Mesendoderm (in vitro differentiated cells): ENCODE measurements at regions not wholly inside any gene's neighbourhood (a gene's known extent, or its start where the extent isn't known, plus 50 kb on each side); places are given as distances from the start of the nearest gene placed in this dataset.

Experiments used
- DNase-seq: peaks from one replicate; pipeline ENCODE4 v3.0.0; 2013
- H2AK5ac ChIP-seq: 2 replicates; pipeline ENCODE4 v1.6.1; 2013; ENCODE audit warnings: low read length, inconsistent platforms
- H2BK120ac ChIP-seq: 2 replicates; pipeline ENCODE4 v1.6.1; 2013; ENCODE audit warnings: low read depth, mild to moderate bottlenecking, low read length, moderate library complexity, mixed read lengths
- H2BK15ac ChIP-seq: replicated peaks from 2 replicates; pipeline ENCODE4 v1.6.1; 2013; ENCODE audit warnings: low read depth, mild to moderate bottlenecking, moderate library complexity
- H2BK5ac ChIP-seq: 2 replicates; pipeline ENCODE4 v1.6.1; 2013; ENCODE audit warnings: low read length, inconsistent platforms
- H3K18ac ChIP-seq: 2 replicates; pipeline ENCODE4 v1.6.1; 2013; ENCODE audit warnings: mild to moderate bottlenecking, low read length, mixed read lengths
- H3K23ac ChIP-seq: one replicate; pipeline ENCODE4 v1.6.1; 2013; ENCODE audit warnings: low read length
- H3K27ac ChIP-seq: 2 replicates; pipeline ENCODE4 v1.5.1; 2013; ENCODE audit warnings: low read depth, mild to moderate bottlenecking, inconsistent platforms, low read length, moderate library complexity
- H3K27me3 ChIP-seq: 2 replicates; pipeline ENCODE4 v1.6.1; 2013; ENCODE audit warnings: low read length, control low read depth, mild to moderate bottlenecking, inconsistent platforms; ENCODE audit not compliant: insufficient read depth, poor library complexity
- H3K36me3 ChIP-seq: 2 replicates; pipeline ENCODE4 v1.6.1; 2013; ENCODE audit warnings: low read length, inconsistent platforms; ENCODE audit not compliant: control insufficient read depth, insufficient read depth
- H3K4ac ChIP-seq: one replicate; pipeline ENCODE4 v1.6.1; 2013; ENCODE audit warnings: low read depth, mild to moderate bottlenecking, low read length, moderate library complexity
- H3K4me1 ChIP-seq: 2 replicates; pipeline ENCODE4 v1.6.1; 2013; ENCODE audit warnings: low read depth, low read length, inconsistent platforms; ENCODE audit not compliant: control insufficient read depth
- H3K4me2 ChIP-seq: 2 replicates; pipeline ENCODE4 v1.6.1; 2013; ENCODE audit warnings: low read length
- H3K4me3 ChIP-seq: 2 replicates; pipeline ENCODE4 v1.5.1; 2013; ENCODE audit warnings: mild to moderate bottlenecking, low read length
- H3K56ac ChIP-seq: one replicate; pipeline ENCODE4 v1.6.1; 2013; ENCODE audit warnings: low read length
- H3K79me1 ChIP-seq: 2 replicates; pipeline ENCODE4 v1.6.1; 2013; ENCODE audit warnings: low read length, inconsistent platforms
- H3K79me2 ChIP-seq: 2 replicates; pipeline ENCODE4 v1.6.1; 2013; ENCODE audit warnings: mild to moderate bottlenecking, low read length; ENCODE audit not compliant: control insufficient read depth, insufficient read depth
- H3K9ac ChIP-seq: 2 replicates; pipeline ENCODE4 v1.6.1; 2013; ENCODE audit warnings: low read length, inconsistent platforms
- H4K5ac ChIP-seq: one replicate; pipeline ENCODE4 v1.6.1; 2013; ENCODE audit warnings: low read length
- H4K8ac ChIP-seq: one replicate; pipeline ENCODE4 v1.6.1; 2013; ENCODE audit warnings: low read depth, mild to moderate bottlenecking, control low read depth, low read length, moderate library complexity
- WGBS: extraction: QIAGEN DNeasy Blood & Tissue Kit; methylation state at CpG from one replicate; pipeline ENCODE4 v1.1.7; 2013; ENCODE audit warnings: low lambda C conversion rate, missing lambda C conversion rate; ENCODE audit not compliant: insufficient coverage; ENCODE audit errors: extremely low coverage; 5-methylcytosine and 5-hydroxymethylcytosine counted together

DNA sequence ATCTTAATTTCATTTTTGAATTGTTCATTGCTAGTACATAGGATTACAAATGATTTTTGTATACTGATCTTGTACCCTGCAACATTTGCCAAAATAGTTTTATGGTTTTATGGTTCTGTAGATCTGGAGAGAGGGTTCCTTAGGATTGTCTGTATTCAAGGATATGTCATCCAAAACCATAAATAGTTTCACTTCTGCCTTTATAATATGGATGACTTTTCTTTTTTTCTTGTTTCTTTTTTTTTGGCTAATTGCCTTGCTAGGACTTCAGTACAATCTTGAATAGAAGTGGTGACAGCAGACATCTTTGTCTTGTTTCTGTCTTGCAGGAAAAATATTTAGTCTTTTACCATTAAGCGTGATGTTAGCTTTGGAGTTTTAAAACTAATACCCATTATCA lies 383.9 kb upstream of the HS6ST1 start:
- Histone ChIP-seq H3K56ac (no peak overlapping the region), H3K27me3 (no peaks in the 10 kb centered on the region), H2BK5ac (no peak overlapping the region), H3K4me2 (no peak overlapping the region), H3K36me3 (no peaks in the 10 kb centered on the region), H3K79me1 (no peaks in the 10 kb centered on the region), H3K9ac (no peak overlapping the region), H4K8ac (no peak overlapping the region), H3K4ac (no peak overlapping the region), H3K79me2 (no peaks in the 10 kb centered on the region), H3K18ac (no peak overlapping the region), H4K5ac (no peak overlapping the region), H3K27ac (no peak overlapping the region), H2BK15ac (no peak overlapping the region), H3K4me3 (no peak overlapping the region), H2BK120ac (no peak overlapping the region), H3K23ac (no peak overlapping the region), H2AK5ac (no peak overlapping the region), H3K4me1 (no peaks in the 10 kb centered on the region)
- WGBS, result no CpG with 5 or more reads among the region's 1 CpG
- no peak for DNase-seq

DNA sequence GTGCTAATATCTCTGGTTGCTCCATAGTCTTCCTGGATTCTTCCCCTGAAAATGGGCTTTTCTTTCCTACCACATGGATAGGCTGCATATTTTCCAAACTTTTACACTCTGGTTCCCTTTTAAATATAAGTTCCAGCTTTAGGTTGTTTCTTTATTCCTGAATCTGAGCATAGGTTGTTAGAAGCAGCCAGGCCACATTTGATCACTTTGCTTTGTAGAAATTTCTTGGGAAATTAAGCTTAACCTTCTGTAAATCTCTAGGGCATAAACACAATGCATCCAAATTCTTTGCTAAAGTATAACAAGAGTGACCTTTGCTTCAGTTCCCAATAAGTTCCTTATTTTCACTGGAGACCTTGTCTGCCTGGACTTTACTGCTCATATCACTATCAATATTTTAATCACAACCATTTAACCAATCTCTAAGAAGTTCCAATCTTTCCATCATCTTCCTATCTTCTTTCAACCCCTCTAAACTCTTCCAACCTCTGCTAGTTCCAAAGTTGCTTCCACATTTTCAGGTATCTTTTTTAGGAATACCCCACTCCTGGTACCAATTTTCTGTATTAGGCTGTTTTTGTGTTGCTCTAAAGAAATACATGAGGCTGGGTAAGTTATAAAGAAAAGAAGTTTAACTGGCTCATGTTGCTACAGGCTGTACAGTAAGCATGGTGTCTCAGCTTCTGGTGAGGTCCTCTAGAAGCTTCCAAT lies 389.6 kb upstream of the HS6ST1 start:
- Histone ChIP-seq H4K8ac (no peak overlapping the region), H3K79me2 (no peaks in the 10 kb centered on the region), H3K36me3 (no peaks in the 10 kb centered on the region), H3K9ac (no peak overlapping the region), H3K23ac (no peak overlapping the region), H3K4me1 (no peaks in the 10 kb centered on the region), H3K56ac (no peak overlapping the region), H2AK5ac (no peak overlapping the region), H3K4me2 (no peak overlapping the region), H2BK120ac (no peak overlapping the region), H3K79me1 (no peaks in the 10 kb centered on the region), H4K5ac (no peak overlapping the region), H3K4ac (no peak overlapping the region), H3K18ac (no peak overlapping the region), H2BK5ac (no peak overlapping the region), H2BK15ac (no peak overlapping the region), H3K27me3 (no peaks in the 10 kb centered on the region), H3K4me3 (no peak overlapping the region), H3K27ac (no peak overlapping the region)
- DNase-seq, result peak; percentile 10

DNA sequence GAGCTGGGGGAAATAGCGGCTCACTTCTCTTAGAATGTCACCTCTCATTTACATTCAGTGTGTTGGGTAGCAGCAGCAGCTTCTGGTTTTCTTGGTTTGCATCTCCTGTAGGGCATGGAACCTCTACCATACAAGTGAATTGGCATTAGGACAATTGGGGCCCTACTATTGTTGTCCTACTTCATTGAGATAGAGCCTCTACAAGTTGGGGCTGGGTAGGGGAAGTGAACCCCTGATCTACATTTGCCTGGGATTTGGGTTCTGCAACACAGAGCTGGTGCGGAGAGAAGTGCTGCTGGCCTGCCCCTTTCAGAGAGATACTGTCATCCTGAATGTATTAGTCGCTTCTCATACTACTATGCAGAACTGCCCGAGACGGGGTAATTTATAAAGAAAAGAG lies 391.6 kb upstream of the HS6ST1 start:
- Histone ChIP-seq H3K36me3 (no peaks in the 10 kb centered on the region), H3K27ac (no peak overlapping the region), H3K79me1 (no peaks in the 10 kb centered on the region), H3K9ac (no peak overlapping the region), H4K5ac (no peak overlapping the region), H2AK5ac (no peak overlapping the region), H3K18ac (no peak overlapping the region), H3K23ac (no peak overlapping the region), H2BK5ac (no peak overlapping the region), H3K4me3 (no peak overlapping the region), H3K79me2 (no peaks in the 10 kb centered on the region), H4K8ac (no peak overlapping the region), H3K56ac (no peak overlapping the region), H3K4me2 (no peak overlapping the region), H2BK120ac (no peak overlapping the region), H3K4me1 (no peaks in the 10 kb centered on the region), H3K4ac (no peak overlapping the region), H2BK15ac (no peak overlapping the region), H3K27me3 (no peaks in the 10 kb centered on the region)
- WGBS, result no CpG with 5 or more reads among the region's 5 CpGs
- no peak for DNase-seq

DNA sequence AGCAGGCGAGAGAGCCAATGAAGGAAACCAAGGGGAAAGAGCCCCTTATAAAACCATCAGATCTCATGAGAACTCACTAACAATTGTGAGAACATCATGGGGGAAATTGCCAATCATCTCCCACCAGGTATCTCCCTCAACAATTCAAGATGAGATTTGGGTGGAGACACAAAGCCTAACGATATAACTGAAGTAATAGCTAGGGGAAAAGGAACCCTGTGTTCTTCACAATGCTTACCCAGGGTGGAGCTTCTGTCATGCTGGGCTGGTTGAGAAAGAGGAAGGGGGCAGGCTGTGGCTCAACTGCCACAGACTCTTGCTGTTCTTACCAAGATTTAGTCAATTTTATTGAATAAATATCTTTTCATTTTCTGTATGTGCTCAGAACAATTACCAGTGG lies 392.1 kb upstream of the HS6ST1 start:
- Histone ChIP-seq H3K36me3 (no peaks in the 10 kb centered on the region), H2BK5ac (no peak overlapping the region), H3K79me2 (no peaks in the 10 kb centered on the region), H3K79me1 (no peaks in the 10 kb centered on the region), H3K9ac (no peak overlapping the region), H4K8ac (no peak overlapping the region), H3K18ac (no peak overlapping the region), H3K4ac (no peak overlapping the region), H3K4me3 (no peak overlapping the region), H3K4me2 (no peak overlapping the region), H2AK5ac (no peak overlapping the region), H2BK120ac (no peak overlapping the region), H3K56ac (no peak overlapping the region), H3K27ac (no peak overlapping the region), H3K23ac (no peak overlapping the region), H2BK15ac (no peak overlapping the region), H3K27me3 (no peaks in the 10 kb centered on the region), H4K5ac (no peak overlapping the region), H3K4me1 (no peaks in the 10 kb centered on the region)
- no peak for DNase-seq
- WGBS, result no CpG with 5 or more reads among the region's 2 CpGs

DNA sequence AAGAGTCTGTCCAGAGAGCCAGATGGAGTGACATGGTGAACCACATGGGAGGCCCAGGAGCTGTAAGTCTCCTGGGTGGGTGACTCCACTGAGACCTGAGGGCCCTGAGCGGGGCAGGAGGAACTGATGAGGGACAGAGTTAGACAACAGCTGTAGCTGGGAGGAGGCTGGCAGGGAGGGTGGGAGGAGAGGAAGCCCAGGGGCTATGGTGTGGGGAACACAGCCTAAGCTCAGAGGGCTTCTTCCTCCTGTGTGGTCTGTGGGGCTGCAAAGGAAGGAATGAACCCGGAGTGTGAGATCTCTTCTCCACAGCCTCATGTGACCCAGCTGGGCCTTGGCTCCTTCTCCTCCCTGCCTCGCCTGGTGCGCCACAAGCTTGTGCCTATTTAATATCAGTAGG lies 395.6 kb upstream of the HS6ST1 start:
- H3K27me3 ChIP-seq, result no peaks in the 10 kb centered on the region
- no peak overlapping the region for H2BK5ac ChIP-seq
- H4K5ac ChIP-seq, result no peak overlapping the region
- H2BK120ac ChIP-seq, result no peak overlapping the region
- no peak overlapping the region for H3K56ac ChIP-seq
- no peak overlapping the region for H3K4me3 ChIP-seq
- no peaks in the 10 kb centered on the region for H3K79me2 ChIP-seq
- H3K9ac ChIP-seq, result no peak overlapping the region
- H3K4ac ChIP-seq, result no peak overlapping the region
- no peak overlapping the region for H3K23ac ChIP-seq
- H3K79me1 ChIP-seq, result no peaks in the 10 kb centered on the region
- no peaks in the 10 kb centered on the region for H3K4me1 ChIP-seq
- no CpG with 5 or more reads among the region's 4 CpGs for WGBS
- H3K27ac ChIP-seq, result no peak overlapping the region
- H2AK5ac ChIP-seq, result no peak overlapping the region
- H3K18ac ChIP-seq, result no peak overlapping the region
- H3K4me2 ChIP-seq, result no peak overlapping the region
- no peak overlapping the region for H4K8ac ChIP-seq
- no peak for DNase-seq
- H2BK15ac ChIP-seq, result no peak overlapping the region
- no peaks in the 10 kb centered on the region for H3K36me3 ChIP-seq

DNA sequence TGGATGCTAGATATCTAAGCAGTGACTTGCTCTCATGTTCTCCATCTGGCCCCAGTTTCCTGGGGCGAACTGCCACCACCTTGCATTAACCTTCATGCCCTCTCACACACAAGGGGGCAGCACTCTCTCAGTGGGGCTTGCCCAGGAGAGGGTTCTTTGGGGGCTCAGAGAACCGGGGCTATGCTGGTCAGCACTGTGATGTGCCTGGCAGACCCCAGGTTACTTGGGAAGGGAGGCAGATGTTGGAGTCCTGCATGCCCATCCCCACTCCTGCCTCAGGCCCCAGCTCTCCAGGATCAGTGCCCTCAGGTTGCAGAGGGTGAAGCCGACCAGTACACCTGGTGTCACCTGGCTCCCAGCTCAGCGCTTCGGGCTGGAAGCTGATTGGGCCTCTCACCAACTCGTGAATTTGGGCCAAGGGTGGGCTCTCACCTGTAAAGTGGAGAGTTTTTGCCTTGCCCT lies 396.2 kb upstream of the HS6ST1 start:
- Histone ChIP-seq H3K56ac (no peak overlapping the region), H3K4me2 (no peak overlapping the region), H3K79me2 (no peaks in the 10 kb centered on the region), H3K9ac (no peak overlapping the region), H4K8ac (no peak overlapping the region), H3K27me3 (no peaks in the 10 kb centered on the region), H2BK15ac (no peak overlapping the region), H3K4ac (no peak overlapping the region), H3K4me1 (no peaks in the 10 kb centered on the region), H2BK120ac (no peak overlapping the region), H3K27ac (no peak overlapping the region), H2BK5ac (no peak overlapping the region), H3K79me1 (no peaks in the 10 kb centered on the region), H4K5ac (no peak overlapping the region), H2AK5ac (no peak overlapping the region), H3K18ac (no peak overlapping the region), H3K23ac (no peak overlapping the region), H3K36me3 (no peaks in the 10 kb centered on the region), H3K4me3 (no peak overlapping the region)
- peak; percentile 28 for DNase-seq
- WGBS, result no CpG with 5 or more reads among the region's 6 CpGs
